ENCODE measurements at regions not wholly inside any gene's neighbourhood (a gene's known extent, or its start where the extent isn't known, plus 50 kb on each side); places are given as distances from the start of the nearest gene placed in this dataset.

DNA sequence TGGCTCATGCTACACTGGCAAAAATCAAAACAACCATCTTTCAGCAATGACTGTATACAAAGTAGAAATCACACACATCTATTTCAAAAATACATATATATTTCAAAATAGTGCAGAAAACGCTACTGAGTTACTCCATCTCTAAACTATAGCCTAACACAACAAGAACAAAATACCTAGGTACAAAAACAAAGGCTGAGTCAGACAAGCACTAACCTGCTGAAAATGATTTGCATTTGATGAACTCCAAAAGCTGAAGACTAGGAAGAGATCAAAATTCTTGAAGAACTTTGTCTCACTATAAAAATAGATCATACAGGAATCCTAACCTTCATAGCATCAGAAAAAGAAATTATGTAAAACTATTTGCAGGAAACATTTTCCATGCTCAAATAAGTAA, 381.6 kb downstream of the EFNB2 start:
- no peaks in the 10 kb centered on the region for H3K9me3 ChIP-seq
- no peaks in the 10 kb centered on the region for H3K4me1 ChIP-seq
- TF ChIP-seq, protein P1, sequence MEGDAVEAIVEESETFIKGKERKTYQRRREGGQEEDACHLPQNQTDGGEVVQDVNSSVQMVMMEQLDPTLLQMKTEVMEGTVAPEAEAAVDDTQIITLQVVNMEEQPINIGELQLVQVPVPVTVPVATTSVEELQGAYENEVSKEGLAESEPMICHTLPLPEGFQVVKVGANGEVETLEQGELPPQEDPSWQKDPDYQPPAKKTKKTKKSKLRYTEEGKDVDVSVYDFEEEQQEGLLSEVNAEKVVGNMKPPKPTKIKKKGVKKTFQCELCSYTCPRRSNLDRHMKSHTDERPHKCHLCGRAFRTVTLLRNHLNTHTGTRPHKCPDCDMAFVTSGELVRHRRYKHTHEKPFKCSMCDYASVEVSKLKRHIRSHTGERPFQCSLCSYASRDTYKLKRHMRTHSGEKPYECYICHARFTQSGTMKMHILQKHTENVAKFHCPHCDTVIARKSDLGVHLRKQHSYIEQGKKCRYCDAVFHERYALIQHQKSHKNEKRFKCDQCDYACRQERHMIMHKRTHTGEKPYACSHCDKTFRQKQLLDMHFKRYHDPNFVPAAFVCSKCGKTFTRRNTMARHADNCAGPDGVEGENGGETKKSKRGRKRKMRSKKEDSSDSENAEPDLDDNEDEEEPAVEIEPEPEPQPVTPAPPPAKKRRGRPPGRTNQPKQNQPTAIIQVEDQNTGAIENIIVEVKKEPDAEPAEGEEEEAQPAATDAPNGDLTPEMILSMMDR (IDR thresholded peaks at IDR 0.05) = no peak
- H3K27ac ChIP-seq = no peak overlapping the region
- no peaks in the 10 kb centered on the region for H3K27me3 ChIP-seq
- DNase-seq = no peak
- H3K36me3 ChIP-seq = no peaks in the 10 kb centered on the region
- intact Hi-C loops (cut with DNase I; ENCODE audit: low total_unique reads) = no loop called here
- no peak overlapping the region for H3K4me3 ChIP-seq

DNA sequence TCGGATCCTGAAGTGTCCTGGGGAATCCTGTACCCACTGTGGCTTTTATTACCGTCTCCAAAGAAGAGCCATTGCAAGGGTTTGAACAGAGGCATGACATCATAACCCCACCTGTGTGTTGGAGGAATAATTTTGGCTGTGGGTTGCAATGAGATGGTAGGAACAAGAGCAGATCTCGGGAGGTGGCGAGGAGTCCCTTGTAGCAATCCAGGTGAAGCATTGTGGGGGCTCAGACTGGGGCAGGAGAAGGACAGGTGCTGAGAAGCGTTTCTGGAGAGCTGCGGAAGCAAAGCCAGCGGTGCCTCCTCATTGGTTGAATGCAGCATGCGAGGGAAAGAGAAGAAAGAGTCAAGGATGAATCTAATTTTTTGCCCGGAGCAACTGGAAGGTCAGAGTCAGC, 382.4 kb downstream of the EFNB2 start:
- intact Hi-C loops (cut with DNase I; ENCODE audit: low total_unique reads) = no loop called here

DNA sequence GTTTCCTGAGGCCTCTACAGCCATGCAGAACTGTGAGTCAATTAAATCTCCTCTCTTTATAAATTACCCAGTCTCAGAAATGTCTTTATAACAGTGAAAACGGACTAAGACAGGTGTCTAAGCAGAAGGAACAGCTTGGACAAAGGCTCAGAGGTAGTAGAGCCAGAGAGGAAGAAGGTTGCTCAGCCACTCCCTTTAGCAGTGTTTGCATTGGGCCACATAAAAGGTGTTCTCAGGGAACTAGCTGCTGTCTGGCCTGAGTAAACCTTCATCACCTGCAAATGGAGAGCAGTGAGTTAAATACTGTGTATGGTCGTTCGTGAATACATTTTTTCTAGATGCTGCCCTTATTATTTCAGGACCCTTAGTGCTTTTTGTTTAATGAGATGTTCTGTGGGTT, 383.4 kb downstream of the EFNB2 start:
- H3K36me3 ChIP-seq = no peaks in the 10 kb centered on the region
- no peaks in the 10 kb centered on the region for H3K4me1 ChIP-seq
- no peak overlapping the region for H3K4me3 ChIP-seq
- H3K9me3 ChIP-seq = no peaks in the 10 kb centered on the region
- intact Hi-C loops (cut with DNase I; ENCODE audit: low total_unique reads) = no loop called here
- no peak overlapping the region for H3K27ac ChIP-seq
- DNase-seq = no peak
- no peaks in the 10 kb centered on the region for H3K27me3 ChIP-seq
- TF ChIP-seq, protein P1 (IDR thresholded peaks at IDR 0.05) = no peak

More for the DNA sequence above, 382.4 kb downstream of the EFNB2 start:
- Histone ChIP-seq H3K4me3 (no peak overlapping the region), H3K27ac (no peak overlapping the region), H3K4me1 (no peaks in the 10 kb centered on the region), H3K36me3 (no peaks in the 10 kb centered on the region), H3K9me3 (no peaks in the 10 kb centered on the region), H3K27me3 (no peaks in the 10 kb centered on the region)
- TF ChIP-seq, protein P1 (IDR thresholded peaks at IDR 0.05) = no peak
- no peak for DNase-seq

DNA sequence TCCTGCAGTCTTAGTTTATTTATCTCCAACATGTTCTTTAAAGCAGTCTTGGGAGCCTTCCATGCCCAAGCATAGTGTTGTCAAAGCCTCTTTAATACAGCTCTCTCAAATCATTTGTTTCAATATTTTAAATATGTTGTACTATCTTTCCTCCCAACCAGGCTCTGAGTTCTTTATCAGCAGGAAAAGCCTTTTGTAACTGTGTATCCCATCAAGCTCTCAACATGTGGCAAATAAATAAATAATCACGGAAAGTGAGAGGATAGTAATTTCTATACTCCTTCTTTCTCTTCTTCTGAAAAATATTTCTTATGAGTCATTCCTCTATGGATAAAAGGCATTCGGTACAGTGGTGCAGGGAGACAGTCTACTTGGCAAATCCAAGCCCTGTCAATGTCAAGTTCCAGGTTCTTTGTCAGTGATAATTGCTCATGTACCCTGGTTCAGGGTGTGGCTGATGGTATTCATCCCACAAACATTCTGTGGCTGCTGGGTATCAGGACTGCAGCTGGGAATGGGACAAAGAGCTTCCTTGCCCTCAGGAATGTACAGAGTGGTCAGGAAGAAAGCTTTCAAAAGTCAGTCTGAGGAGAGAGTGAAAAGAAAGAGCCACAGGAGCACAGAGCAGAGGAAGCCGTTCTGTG, 384.3 kb downstream of the EFNB2 start:
- Histone ChIP-seq H3K36me3 (no peaks in the 10 kb centered on the region), H3K4me3 (no peak overlapping the region), H3K4me1 (no peaks in the 10 kb centered on the region), H3K9me3 (no peaks in the 10 kb centered on the region), H3K27ac (no peak overlapping the region), H3K27me3 (no peaks in the 10 kb centered on the region)
- TF ChIP-seq, protein P1 (IDR thresholded peaks at IDR 0.05) = no peak
- intact Hi-C loops (cut with DNase I; ENCODE audit: low total_unique reads) = no loop called here
- no peak for DNase-seq

DNA sequence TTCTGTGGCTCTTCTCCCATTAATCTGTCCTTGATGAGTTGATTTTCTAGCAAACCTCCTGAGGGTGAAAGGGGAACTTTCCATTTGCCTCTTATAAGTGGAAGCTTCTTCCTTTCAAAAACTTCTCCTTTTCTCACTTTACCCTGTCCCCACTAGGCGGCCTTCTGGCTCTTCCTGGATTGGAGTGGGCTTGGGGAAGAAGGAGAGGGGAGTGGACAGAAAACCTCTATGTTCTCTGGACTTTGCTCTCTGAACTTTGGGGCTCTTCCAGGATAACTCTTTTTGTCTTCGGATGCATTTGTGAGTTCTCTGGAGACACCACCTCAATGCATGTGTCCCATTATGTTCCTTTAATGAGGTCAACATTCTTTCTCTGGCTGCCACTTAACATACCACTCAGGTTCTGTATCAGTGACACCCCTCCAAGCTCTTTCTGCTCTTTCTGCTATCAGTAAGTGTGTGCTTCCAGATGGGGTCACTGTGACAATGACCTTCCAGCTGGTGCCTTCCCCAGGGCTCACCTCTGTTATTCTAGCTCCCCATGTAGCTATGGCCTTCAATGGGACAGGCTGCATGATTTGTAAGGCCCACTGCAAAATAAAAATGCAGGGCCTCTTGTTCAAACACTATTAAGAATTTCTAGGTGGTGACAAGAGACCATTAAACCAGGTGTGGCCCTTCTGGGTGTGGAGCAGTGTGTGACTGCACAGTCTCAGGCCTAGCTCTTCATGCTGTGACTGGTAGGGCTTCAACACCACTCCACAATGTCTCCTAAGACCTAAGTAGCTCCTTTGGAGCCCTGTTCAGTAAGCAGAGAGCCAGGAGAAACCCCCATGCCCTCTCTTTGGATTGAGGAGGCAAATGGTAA, 389.2 kb downstream of the EFNB2 start:
- DNase-seq = no peak
- Histone ChIP-seq H3K4me3 (no peak overlapping the region), H3K36me3 (no peaks in the 10 kb centered on the region), H3K9me3 (no peaks in the 10 kb centered on the region), H3K4me1 (no peaks in the 10 kb centered on the region), H3K27ac (no peak overlapping the region), H3K27me3 (no peaks in the 10 kb centered on the region)
- TF ChIP-seq, protein P1 (IDR thresholded peaks at IDR 0.05) = no peak
- intact Hi-C loops (cut with DNase I; ENCODE audit: low total_unique reads) = no loop called here
